Right lung (tissue), 2 donors: ENCODE measurements at regions not wholly inside any gene's neighbourhood (a gene's known extent, or its start where the extent isn't known, plus 50 kb on each side); places are given as distances from the start of the nearest gene placed in this dataset.
A peak's percentile ranks its signal among the peaks of the same experiment; 100 is the strongest.

ENCODE experiments used
- DNase-seq, 2 donors: peaks; one replicate each; pipeline ENCODE4 v3.0.0-alpha.2; 2013

DNA sequence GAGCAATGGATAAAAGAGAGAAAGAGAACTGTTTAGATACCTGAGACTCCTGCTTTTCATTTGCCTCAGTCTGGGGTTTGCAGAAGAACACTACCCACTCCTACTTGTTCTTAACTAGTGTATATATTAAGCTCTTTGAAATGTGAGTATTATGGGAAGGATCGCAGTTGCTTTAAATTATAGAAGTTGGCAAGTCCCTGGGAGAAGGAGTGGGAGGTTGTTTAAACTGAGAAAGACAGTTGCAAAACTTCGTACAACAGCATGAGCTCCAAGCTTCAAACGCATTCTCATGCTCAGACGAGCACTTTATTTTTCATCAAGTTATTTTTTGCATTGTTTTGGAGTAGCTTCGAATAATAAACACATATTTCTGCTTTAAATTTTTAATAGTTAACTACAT, 88.1 kb upstream of the C1QTNF7 start:
- peak; percentile 49 to 51 for DNase-seq

DNA sequence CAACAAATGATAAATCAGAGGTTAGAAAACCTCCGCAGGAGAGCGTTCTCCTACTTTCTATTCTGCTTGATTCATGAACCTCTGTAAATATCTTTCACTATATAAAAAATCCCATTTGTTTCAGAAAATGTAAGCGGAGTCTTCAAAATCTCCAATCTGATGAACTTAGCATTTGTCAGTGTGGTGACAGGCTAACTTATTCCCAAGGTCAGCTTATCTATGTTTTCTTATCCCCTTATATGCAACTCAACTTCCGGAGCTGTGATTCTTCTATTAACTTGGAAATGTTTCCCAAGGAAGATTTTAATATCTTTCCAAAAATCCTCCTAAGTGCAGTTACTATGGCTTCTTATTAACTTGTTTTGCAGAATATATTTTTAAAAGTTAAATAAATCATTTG, 87.5 kb upstream of the C1QTNF7 start:
- DNase-seq = no peak

DNA sequence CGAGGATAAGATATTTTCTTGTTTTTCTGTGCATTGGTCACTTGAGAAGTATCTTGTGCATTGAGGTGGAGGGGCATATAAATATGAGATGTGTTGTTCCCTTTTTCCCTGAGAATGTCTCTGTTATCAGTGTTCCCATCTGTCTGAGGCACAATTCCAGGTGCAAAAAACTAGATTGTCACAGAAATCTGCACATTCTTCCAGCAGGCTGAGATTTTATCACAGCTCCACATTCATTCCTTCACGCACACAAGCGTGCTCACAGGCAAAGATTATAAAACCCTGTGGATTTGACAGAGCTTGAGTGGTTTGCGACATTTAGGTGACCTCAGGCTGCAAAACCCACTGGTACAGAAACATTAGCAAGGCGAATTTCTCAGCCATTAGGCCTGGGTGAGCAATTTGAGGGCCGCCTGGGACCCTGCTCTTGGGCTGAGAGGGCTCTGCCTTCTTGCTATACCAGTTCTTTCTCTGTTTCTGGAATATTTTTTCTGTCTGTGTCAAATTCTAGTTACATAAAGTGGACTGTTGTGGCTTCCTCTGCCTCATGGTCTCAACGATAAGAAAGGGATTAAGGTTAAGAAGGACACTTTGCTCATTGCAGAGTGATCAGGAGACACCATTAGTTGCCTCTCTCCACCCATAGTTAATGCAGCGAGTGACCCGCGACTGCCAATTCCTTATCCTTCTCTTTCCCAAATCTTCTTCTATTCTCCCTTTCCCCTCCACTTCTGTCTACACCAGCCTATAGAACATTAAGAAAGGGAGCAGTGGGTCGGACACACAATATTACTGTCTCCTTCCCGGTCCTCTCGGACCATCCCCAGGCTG, 86.7 kb upstream of the C1QTNF7 start:
- no peak for DNase-seq

DNA sequence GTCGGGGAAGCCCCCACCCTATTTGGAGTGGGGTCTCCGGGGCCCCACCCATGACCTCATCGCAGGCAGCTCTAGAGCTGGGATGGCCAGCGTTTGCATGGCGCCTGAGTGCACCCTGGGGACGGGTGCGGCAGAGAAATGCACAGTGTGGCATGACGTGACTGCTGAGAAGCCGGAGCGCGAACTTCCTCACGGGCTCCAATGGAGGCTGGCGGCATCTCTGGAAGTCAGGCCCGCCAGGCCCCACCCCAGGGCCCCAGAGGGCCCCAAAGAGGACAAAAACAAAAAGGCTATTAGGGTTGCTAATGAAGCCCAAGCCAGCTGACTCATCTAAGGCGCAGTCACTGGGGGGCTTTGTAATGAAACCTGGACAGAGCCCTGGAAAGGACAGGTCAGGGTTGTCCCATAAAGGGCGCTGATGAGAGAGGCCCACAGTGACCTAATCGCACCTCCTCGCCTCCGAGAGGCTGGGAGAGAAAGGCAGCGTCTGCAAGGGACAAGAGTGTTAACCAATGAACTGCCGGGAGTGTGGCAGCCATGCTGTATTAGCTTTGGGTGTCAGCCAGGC, 86.0 kb upstream of the C1QTNF7 start:
- DNase-seq = no peak

DNA sequence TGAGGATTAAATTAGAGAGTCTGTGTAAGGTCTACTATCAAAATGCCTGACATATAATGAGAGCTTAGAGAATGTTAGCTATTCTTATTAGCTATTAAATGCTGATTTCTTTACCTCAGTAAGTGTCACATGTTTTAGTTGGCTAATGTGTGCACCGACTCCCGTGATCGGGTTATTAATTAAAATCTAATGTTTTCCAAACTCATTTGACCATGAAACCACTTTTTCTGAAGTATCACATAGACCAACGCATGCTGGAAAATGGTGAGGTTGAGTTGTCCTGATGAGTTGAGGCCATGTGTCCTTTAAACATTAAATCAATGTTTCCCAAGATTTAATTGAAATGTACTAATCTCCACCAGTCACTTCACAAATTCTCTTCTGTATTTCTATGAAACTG, 84.8 kb upstream of the C1QTNF7 start:
- DNase-seq = no peak

DNA sequence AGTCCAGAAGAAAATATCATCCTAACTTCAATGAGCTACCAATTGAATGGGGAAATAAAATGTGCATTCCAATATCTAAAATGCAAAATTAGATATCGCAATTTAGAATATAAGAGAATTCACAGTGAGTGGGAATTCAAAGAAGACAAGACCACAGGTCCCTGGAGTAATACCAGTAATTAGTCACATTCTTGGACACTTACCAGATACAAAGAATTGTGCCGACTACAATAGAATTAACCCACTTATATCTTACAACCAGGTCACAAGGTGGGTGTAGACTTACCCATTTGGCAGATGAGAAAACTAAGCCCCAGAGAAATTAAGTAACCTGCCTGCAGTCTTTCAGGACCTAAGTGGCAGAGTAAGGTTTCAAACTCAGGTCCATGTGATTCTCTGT, 84.3 kb upstream of the C1QTNF7 start:
- no peak for DNase-seq

DNA sequence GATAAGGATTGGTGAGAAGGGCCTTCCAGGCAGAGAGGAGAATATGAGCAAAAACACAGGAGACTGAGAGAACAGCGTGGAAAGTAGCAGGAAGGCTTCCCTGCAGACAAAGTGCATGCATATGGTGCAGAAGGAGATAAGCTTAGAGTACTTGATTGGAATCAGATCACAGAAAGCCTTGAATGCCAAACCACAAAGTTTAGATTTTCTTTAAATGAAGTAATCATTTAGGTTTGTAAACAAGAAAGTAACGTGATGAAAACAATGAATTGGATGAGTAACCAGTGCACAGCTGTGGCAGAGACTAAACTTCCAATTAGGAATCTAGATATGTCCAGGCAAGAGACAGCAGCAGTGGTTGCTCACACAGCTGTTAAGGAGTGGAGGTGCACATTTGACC, 83.8 kb upstream of the C1QTNF7 start:
- DNase-seq = peak; percentile 37 to 38

DNA sequence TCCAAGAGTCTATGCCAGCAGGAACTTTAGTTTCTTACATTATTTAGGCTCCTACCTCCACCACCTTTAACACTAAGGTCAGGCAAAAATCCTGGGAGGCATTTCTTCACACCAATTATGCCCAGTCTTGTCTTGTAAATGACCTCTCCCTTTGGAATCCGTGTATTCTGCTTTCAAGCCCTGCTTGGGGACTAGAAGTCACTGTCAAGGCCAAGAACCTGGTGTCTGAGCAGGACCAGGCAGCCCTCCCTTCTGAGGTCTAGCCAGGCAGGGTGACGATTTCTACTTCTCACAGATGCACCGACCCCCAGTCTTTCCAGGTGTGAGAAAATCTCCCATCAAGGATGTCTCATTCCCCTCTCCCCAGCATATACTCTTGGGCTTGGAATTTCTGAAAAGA, 82.7 kb upstream of the C1QTNF7 start:
- DNase-seq = no peak

DNA sequence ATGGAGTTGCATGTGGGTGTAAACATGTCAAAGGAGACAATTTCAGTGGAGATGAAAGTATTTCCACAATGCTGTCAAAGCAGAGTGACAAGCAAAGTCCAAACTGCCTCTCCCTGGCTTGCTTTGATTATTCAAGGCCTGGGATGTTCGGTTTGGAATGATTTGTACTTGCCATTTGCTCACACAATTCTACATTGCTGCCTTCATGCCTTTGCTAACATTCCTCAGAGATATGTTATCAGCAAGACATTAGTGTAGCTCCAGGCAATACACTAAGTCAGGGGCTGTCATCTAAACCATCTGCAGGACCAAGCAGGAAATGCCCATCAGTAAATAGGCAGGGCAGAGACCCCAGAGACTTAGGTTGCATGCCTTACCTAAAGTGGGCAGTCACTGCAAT, 79.6 kb upstream of the C1QTNF7 start:
- no peak for DNase-seq

DNA sequence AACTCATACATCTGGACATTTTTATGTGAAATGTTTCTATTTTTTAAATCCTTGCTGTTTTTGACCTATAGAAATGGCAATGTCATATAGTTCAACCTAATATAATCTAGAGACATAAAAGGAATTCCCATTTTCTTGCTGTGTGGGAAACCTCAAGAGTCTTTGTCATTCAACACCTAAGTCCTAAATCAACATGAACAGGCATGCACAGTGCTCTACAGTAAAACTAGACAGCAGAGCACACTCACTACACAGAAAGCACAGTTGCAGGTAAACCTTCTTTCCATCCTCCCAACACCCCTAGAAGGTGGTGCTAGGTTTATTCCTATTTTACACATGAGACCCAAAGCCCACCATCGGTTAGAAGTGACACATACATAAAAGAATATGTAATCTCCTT, 79.1 kb upstream of the C1QTNF7 start:
- no peak for DNase-seq

DNA sequence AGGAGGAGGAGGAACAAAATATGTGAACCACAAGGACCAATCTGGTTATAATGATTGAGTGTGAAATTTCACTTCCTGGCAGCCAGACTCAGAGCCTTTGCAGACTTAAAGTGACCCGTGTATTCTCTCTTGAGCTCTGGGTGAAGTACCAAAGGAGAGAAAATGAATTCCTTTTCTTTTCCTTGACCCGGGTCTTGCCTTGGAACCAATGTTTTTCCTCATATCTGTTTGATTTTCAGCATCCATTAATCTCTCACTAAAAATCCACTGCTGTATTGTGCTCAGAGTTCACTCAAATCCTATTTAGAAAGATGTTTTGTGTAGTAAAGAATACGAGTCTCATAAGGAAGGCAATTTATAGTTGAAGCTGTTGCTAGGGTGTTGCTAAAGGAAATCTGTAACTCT, 78.3 kb upstream of the C1QTNF7 start:
- DNase-seq = peak in 1 of 2 donors; percentile 52

DNA sequence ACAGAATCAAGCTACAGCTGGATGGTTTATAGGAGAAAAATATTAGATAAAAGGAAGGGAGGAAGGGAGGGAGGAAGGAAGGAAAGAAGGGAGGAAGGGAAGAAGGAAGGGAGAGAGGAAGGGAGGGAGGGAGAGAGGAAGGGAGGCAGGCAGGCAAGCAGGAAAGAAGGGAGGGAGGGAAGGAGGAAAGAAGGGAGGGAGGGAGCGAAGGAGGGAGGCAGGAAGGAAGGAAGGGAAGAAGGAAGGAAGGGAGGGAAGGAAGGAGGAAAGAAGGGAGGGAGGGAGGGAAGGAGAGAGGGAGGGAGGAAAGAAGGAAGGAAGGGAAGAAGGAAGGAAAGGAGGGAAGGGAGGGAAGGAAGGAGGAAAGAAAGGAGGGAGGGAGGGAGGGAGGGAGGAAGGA, 77.9 kb upstream of the C1QTNF7 start:
- no peak for DNase-seq

DNA sequence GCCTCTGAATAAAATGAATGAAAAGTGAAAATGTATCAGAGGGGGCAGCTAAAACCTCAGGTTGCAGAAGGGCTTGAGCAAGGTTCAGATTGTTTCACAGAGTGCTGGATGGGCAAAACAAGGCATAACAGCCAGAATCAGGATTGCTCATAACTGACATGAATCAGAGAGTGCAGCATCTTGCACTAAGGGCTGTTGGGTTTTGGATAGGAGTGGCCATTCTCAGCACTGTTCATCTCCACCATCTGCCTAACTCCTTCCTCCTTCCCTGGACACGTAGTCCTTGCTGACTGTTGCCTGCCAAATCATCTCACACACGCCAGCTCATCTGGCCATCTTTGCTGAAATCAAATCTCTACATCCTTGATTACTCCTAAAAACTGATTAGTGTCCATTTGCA, 75.3 kb upstream of the C1QTNF7 start:
- DNase-seq = no peak

DNA sequence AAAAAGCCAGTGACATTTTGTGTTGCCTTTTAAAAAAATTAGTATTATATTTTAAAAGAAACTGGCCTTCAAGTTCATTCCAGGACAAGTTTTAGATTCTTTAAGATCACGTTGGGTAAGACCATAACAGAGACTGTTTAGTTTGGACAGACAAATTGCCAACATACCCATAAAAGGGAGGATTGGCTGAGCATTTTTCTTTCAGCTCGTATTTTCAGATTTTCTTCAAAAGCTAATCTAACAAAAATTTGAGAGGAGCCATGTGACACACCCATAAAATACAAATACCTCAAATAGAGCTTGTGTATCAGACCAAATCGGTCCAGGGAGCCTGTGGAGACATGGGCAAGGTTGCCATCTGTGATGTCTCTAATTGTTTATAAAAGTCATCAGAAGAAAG, 74.6 kb upstream of the C1QTNF7 start:
- DNase-seq = no peak

DNA sequence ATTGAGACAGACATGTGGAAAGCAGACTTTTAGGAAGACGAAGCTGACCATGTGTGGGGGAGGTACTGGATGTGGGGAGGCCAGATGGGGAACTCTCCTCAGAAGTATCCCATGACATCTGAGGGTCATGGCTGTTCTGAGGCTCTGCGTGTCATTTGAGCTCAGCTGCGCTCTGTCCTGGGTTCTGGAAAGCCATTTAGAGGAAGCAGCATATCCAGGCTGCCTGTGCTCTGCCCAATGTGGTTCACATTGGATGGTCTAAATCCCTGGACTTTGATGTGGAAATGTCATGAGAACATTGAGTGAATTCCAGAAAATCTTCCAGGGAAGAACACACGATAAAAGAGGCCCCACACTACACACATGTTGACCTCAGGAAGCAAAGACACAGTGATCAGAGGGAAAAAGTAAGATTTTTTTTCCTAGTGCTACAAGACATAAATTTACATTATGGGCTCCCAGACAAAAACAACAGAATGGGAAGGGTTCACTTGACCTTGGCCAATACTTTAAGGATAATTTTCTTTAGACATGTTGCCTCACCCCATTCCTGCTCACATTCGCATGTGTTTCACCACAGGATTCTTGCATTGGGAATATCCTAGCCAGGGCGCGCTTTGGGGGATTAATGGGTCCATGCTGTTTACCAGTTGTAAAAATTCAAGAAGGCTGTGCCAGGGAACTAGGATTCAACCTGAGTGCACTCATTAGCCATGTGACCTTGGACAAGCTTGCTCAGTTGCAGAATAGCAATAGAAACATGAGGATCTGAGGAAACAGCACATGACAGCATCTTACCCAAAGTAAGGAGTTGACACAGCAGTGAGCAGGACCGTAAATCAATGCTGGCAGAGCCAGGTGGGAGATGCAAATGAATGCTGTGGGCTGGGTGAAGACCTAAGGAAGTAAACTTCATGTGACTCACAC, 73.2 kb upstream of the C1QTNF7 start:
- no peak for DNase-seq

DNA sequence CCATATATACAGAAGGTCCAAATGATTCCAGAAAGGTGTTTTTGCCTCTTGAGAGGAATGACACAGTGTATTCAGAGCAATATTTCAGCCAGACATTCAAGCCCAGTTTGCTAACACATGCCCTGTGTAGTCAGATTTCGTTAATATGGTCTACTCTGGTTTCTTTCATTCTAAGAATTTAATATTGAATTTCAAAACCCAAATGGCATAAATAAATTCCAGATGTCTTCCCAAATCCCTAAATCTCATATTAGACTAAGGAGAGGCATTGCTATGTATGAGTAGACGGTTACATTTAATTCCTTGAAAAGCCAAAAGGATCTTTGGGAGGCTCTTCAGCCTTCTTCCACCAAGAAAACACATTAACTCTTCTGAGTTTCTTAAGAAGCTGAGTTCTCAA, 66.3 kb upstream of the C1QTNF7 start:
- DNase-seq = no peak

DNA sequence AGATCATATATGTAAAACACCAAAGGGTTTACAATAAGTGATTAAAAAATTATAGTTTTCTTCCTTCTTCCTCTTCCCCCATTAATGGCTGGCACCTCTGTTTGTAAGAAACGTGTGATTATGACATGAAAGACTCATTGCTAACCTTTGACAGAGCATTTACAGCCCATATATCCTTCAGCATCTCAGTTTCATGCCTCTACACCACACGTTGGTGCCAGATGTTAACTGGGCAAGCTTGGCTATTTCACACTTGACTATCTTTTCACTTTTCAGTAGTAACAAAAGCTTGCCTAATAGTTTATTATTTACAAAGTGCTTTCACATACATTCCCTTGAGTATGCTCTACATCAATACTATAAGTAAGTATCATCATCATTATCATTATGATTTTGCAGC, 65.3 kb upstream of the C1QTNF7 start:
- DNase-seq = no peak

DNA sequence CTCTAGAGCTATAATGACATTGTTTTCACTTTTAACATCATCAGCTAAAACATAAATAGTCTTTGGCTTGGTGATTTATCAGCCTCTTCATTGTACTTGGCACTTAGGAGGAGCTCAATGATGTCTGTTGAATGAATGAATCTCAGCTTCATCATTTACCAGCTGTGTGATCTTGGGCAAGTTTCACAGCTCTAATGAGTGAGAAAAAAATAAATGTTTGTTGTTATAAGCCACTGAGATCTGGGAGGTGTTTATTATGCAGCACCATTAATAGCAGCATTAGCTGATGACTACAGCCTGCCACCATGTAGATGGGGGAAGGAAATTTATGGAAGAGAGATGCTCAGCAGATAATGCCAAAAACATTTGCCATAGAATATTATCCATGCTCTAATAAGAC, 63.6 kb upstream of the C1QTNF7 start:
- DNase-seq = no peak

DNA sequence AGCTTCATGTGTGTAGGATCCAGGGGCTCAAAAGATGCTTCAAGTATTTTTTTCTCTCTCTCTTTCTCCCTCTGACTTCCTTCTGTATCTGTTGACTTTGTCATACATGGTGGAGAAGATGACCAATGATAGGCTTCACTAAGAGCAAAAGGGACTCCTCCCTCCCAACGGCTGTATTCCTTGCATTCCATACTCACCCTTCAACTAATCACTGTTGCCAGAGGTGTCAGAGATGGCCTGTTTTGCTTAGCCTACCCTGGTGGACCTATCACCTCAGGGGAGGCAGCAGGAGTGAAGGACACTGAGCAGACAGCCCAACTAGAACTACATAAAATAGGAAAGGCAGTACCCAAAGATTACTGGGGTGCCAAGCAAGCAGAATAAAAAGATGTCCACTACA, 62.2 kb upstream of the C1QTNF7 start:
- no peak for DNase-seq

DNA sequence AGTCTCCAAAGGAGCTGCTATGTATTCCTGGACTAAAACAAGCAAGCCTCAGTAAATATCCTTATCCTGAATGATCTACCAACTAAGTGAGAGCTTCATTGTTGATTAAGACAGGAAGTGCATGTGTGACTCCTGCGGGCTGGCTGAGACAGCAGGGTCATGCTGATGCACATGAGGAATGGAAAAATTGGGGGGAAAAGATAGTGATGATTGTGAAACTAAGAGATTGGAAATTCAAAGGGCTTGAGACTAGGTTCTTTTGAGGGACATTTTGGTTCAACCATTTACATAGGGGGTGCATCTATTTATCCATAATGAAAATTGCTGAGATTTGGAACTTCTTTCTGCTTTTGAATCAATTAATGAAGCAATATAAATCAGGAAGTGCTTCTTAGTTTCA, 61.1 kb upstream of the C1QTNF7 start:
- no peak for DNase-seq

DNA sequence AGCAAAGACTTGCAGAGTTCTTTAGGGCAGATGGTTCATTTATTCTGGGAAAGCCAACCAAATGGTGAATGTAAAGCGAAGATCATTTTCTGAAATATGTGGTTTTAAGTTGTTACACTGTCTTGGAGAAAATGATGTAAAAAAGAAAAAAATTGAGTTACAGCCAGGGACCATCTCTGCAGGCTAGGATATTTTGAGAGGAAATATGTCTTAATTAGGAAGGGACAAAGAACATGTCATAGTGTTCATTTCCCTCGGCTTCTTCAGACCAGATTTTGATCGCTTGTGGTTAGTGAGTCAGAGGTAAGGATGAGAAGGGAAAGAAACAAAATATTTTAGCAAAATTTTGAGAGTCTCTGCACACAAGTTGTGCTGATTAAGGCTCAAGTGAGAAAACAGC, 59.0 kb upstream of the C1QTNF7 start:
- DNase-seq = no peak

DNA sequence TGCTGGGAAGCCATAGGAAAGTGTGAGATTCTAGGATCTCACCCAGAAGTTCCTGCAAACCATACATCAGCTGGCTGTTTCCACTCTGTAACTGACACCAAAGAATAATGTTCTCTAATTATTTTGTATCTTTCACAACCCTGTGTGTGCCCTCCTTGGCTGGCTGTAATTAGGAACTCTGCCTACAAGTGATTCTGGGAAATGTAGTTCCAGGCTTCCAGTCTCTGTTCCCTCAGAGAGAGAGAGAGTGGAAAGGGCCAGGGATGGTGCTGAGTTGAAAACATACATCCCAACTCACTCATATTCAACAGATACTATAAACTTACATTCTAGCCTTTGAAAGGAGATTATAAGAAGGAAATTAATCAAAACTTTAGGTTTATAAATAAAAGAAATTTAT, 57.5 kb upstream of the C1QTNF7 start:
- DNase-seq = no peak

DNA sequence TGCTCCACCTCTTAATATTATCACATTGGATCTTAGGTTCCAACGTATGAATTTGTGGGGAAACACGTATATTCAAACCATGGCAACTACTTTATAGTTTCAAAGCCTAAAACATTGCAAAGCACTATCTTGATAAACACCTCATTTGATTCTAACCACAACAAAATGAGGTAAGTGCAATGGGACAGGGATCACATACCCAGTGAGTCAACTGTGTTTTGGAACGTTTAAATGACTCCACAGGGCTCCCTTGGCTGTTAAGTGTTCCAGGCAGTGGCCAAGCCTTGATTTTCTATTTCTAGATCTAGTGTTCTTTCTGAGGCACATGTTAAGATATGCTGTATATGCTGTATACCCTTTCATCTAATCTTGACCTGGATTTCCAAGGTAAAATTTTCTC, 54.5 kb upstream of the C1QTNF7 start:
- no peak for DNase-seq
